GM12875 (cell line): ENCODE measurements at regions not wholly inside any gene's neighbourhood (a gene's known extent, or its start where the extent isn't known, plus 50 kb on each side); places are given as distances from the start of the nearest gene placed in this dataset.

Experiments used
- H3K4me3 ChIP-seq: one replicate; pipeline ENCODE4 v1.5.1; 2011; ENCODE audit warnings: low read depth, low read length, control low read depth
- CTCF ChIP-seq: IDR thresholded peaks from 2 replicates; pipeline ENCODE4 v1.5.1; 2011; ENCODE audit warnings: low read depth, mild to moderate bottlenecking, control low read depth, inconsistent platforms, low read length, moderate library complexity, borderline replicate concordance; ENCODE audit not compliant: insufficient read depth

GRCh38 chr10:78579995-78580394, 488.8 kb upstream of the ZMIZ1 start:
- TF ChIP-seq CTCF, result no peak
- H3K4me3 ChIP-seq, result no peak overlapping the region

GRCh38 chr10:78581133-78581694, 487.6 kb upstream of the ZMIZ1 start:
- no peak overlapping the region for H3K4me3 ChIP-seq
- TF ChIP-seq CTCF, result no peak

GRCh38 chr10:78582540-78582939, 486.2 kb upstream of the ZMIZ1 start:
- H3K4me3 ChIP-seq, result no peak overlapping the region
- no peak for TF ChIP-seq CTCF

GRCh38 chr10:78584266-78584665, 484.5 kb upstream of the ZMIZ1 start:
- H3K4me3 ChIP-seq, result no peak overlapping the region
- no peak for TF ChIP-seq CTCF

DNA sequence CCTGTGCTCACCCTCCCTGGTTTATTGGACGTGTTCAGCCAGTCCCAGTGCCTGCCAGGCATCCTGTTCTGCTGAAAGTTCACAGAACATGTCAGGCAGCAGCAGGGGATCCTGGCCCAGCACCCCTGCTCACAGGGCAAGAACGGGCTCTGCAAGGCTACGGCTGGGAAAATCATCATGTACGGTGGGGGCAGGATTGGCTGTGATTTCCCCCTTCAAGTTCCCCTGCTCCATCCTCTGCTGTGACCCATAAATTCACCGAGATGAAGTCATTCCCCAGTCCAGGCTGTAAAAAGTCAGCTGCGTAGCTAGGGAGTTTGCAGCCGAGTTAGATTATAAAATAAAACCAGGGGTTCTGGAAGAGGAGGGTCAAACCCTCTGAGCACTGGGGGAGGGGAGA, 484.1 kb upstream of the ZMIZ1 start:
- TF ChIP-seq CTCF, result no peak
- H3K4me3 ChIP-seq, result no peak overlapping the region

DNA sequence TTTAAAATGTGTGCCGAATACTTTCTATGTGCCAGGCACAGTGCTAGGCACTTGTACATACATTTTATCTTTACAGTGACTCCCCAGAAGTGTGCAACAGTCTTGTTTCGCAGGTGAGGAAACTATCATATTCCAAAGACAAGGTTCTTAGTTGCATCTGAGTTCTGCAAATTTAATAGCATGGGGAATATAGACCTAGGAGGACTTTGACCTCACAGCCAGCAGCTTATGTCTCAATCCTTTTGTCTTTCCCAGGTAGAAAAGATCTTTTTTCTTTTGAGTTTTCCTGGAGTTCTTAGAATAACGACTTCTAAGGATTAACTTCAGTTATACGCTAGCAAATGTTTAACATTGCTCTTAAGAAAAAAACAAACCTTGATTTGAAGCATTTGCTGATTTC, 482.8 kb upstream of the ZMIZ1 start:
- H3K4me3 ChIP-seq, result no peak overlapping the region

More for the DNA sequence above, 482.8 kb upstream of the ZMIZ1 start:
- TF ChIP-seq CTCF, result no peak
